Mesenchymal stem cell (in vitro differentiated cells and primary cell): ENCODE measurements at regions not wholly inside any gene's neighbourhood (a gene's known extent, or its start where the extent isn't known, plus 50 kb on each side); places are given as distances from the start of the nearest gene placed in this dataset.
"Not testable (repeated sequence)": the region's sequence is repeated elsewhere in the genome, so short reads cannot be mapped to it uniquely, and the experiment has no call there.

Source experiments
- DNase-seq: peaks from one replicate; pipeline ENCODE4 v3.0.0-alpha.2; 2013
- H2AFZ ChIP-seq: one replicate; pipeline ENCODE4 v1.6.1; 2013; ENCODE audit warnings: low read depth, mild to moderate bottlenecking, control low read depth, inconsistent platforms, low read length, moderate library complexity
- H2AK5ac ChIP-seq: 2 replicates; pipeline ENCODE4 v1.6.1; 2013; ENCODE audit warnings: low read length, moderate library complexity, mild to moderate bottlenecking, inconsistent platforms; ENCODE audit not compliant: severe bottlenecking
- H2BK120ac ChIP-seq: one replicate; pipeline ENCODE4 v1.6.1; 2013; ENCODE audit warnings: low read depth, mild to moderate bottlenecking, inconsistent platforms, low read length, moderate library complexity
- H2BK12ac ChIP-seq, 2 experiments: one replicate each; pipeline ENCODE4 v1.6.1; 2013; ENCODE audit warnings: inconsistent platforms in 2 of 2, low read length in 2 of 2, mild to moderate bottlenecking in 2 of 2, moderate library complexity in 2 of 2, control low read depth in 1 of 2
- H2BK15ac ChIP-seq: one replicate; pipeline ENCODE4 v1.6.1; 2013; ENCODE audit warnings: mild to moderate bottlenecking, low read depth, inconsistent platforms; ENCODE audit not compliant: poor library complexity, severe bottlenecking
- H2BK5ac ChIP-seq: 2 replicates; pipeline ENCODE4 v1.6.1; 2013; ENCODE audit warnings: low read depth, mild to moderate bottlenecking, low read length, control low read depth, inconsistent platforms; ENCODE audit not compliant: poor library complexity, severe bottlenecking
- H3K14ac ChIP-seq, 2 experiments: one replicate each; pipeline ENCODE4 v1.6.1; 2013; ENCODE audit warnings: inconsistent platforms in 2 of 2, low read length in 2 of 2, control low read depth in 1 of 2, mild to moderate bottlenecking in 1 of 2, moderate library complexity in 1 of 2
- H3K18ac ChIP-seq, 2 experiments: one replicate each; pipeline ENCODE4 v1.6.1; 2013; ENCODE audit warnings: inconsistent platforms in 2 of 2, low read length in 2 of 2, control low read depth in 1 of 2, low read depth in 1 of 2, mild to moderate bottlenecking in 1 of 2
- H3K23ac ChIP-seq, 2 experiments: one replicate each; pipeline ENCODE4 v1.6.1; 2013; ENCODE audit warnings: inconsistent platforms in 2 of 2, low read length in 2 of 2, mild to moderate bottlenecking in 2 of 2, moderate library complexity in 2 of 2, control low read depth in 1 of 2
- H3K27ac ChIP-seq: 2 replicates; pipeline ENCODE4 v1.5.1; 2013; ENCODE audit warnings: mild to moderate bottlenecking, moderate library complexity, low read length, control low read depth, inconsistent platforms; ENCODE audit not compliant: poor library complexity, severe bottlenecking
- H3K27me3 ChIP-seq, 2 experiments: 2 replicates each; pipeline versions ENCODE4 v1.6.1 to v1.7.0; 2013; ENCODE audit warnings: low read length in 2 of 2, mild to moderate bottlenecking in 2 of 2, moderate library complexity in 2 of 2, control low read depth in 1 of 2, inconsistent platforms in 1 of 2; ENCODE audit not compliant: control insufficient read depth in 1 of 2, insufficient read depth in 1 of 2
- H3K36me3 ChIP-seq, 2 experiments: 2 replicates each; pipeline versions ENCODE4 v1.6.1 to v1.7.0; 2013; ENCODE audit warnings: low read length in 2 of 2, control low read depth in 1 of 2, inconsistent platforms in 1 of 2, low read depth in 1 of 2, mild to moderate bottlenecking in 1 of 2; ENCODE audit not compliant: insufficient read depth in 2 of 2, control insufficient read depth in 1 of 2
- H3K4ac ChIP-seq, 2 experiments: one replicate each; pipeline ENCODE4 v1.6.1; 2013; ENCODE audit warnings: inconsistent platforms in 2 of 2, low read length in 2 of 2, mild to moderate bottlenecking in 2 of 2, moderate library complexity in 2 of 2, control low read depth in 1 of 2, low read depth in 1 of 2
- H3K4me1 ChIP-seq: 2 replicates; pipeline ENCODE4 v1.6.1; 2013; ENCODE audit warnings: low read depth, low read length, control low read depth; ENCODE audit not compliant: control insufficient read depth, insufficient read depth
- H3K4me2 ChIP-seq: 2 replicates; pipeline ENCODE4 v1.6.1; 2013; ENCODE audit warnings: low read length, mild to moderate bottlenecking, inconsistent platforms; ENCODE audit not compliant: poor library complexity, severe bottlenecking
- H3K4me3 ChIP-seq, 2 experiments: 2 replicates each; pipeline versions ENCODE4 v1.5.1 to v1.7.0; 2013; ENCODE audit warnings: low read length in 2 of 2, mild to moderate bottlenecking in 2 of 2, control low read depth in 1 of 2, low read depth in 1 of 2; ENCODE audit not compliant: insufficient read depth in 1 of 2
- H3K79me1 ChIP-seq: replicated peaks from 2 replicates; pipeline ENCODE4 v1.6.1; 2013; ENCODE audit warnings: mild to moderate bottlenecking, control low read depth, low read length, inconsistent platforms; ENCODE audit not compliant: poor library complexity, severe bottlenecking
- H3K9ac ChIP-seq: 2 replicates; pipeline ENCODE4 v1.7.0; 2013; ENCODE audit warnings: mild to moderate bottlenecking, low read length, moderate library complexity
- H3K9me3 ChIP-seq: 2 replicates; pipeline ENCODE4 v1.7.0; 2013; ENCODE audit warnings: mild to moderate bottlenecking, low read length; ENCODE audit not compliant: control insufficient read depth
- H4K8ac ChIP-seq: one replicate; pipeline ENCODE4 v1.6.1; 2013; ENCODE audit warnings: inconsistent platforms, mild to moderate bottlenecking, low read length, moderate library complexity
- H4K91ac ChIP-seq: one replicate; pipeline ENCODE4 v1.6.1; 2013; ENCODE audit warnings: mild to moderate bottlenecking, low read length, inconsistent platforms
- WGBS: methylation state at CpG from one replicate; pipeline ENCODE4 v1.1.7; 2013; ENCODE audit warnings: mixed read lengths; 5-methylcytosine and 5-hydroxymethylcytosine counted together

DNA sequence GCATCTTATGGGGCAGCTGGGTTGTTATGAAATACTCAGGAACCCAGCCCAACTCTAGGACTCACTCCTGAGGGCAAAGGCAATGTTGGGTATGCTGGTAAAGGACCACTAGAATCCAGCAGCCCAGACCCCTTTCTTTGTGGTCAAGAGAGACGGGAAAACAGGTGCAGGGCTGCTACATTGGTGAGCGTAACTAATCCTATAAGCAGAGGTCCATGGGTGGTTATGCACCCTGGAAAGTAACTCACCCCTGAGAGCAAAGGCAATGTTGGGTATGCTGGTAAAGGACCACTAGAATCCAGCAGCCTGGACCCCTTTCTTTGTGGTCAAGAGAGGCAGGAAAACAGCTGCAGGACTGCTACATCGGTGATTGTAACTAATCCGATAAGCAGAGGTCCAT, 1422.7 kb downstream of the SLITRK1 start:
- H3K4me2 ChIP-seq, H3K27me3 ChIP-seq, H4K8ac ChIP-seq, H3K18ac ChIP-seq, H3K36me3 ChIP-seq, H3K23ac ChIP-seq, H3K9ac ChIP-seq, H2BK12ac ChIP-seq, H3K14ac ChIP-seq, H3K27ac ChIP-seq, H2AK5ac ChIP-seq, H3K4me3 ChIP-seq, H4K91ac ChIP-seq, H3K79me1 ChIP-seq, H3K4me1 ChIP-seq, H3K4ac ChIP-seq, H2AFZ ChIP-seq, H2BK15ac ChIP-seq, H2BK120ac ChIP-seq, DNase-seq, H3K9me3 ChIP-seq, H2BK5ac ChIP-seq: not testable (repeated sequence)
- 80% methylated on average over 4 of the region's 4 CpGs for WGBS

GRCh38 chr13:82458169-82458568, 1424.1 kb downstream of the SLITRK1 start:
- no peak overlapping the region for H3K18ac ChIP-seq
- H2BK120ac ChIP-seq: no peak overlapping the region
- no peak overlapping the region for H2BK15ac ChIP-seq
- no peaks in the 10 kb centered on the region for H3K4me1 ChIP-seq
- H2AK5ac ChIP-seq: no peak overlapping the region
- H4K8ac ChIP-seq: no peak overlapping the region
- H3K23ac ChIP-seq: no peak overlapping the region
- no peak overlapping the region for H3K9ac ChIP-seq
- H3K4me2 ChIP-seq: no peak overlapping the region
- DNase-seq: no peak
- H3K4ac ChIP-seq: no peak overlapping the region
- H3K9me3 ChIP-seq: peaks cover 3% of the 10 kb centered on the region
- no peak overlapping the region for H3K27ac ChIP-seq
- H3K79me1 ChIP-seq: no peaks in the 10 kb centered on the region
- no peak overlapping the region for H3K14ac ChIP-seq
- no peaks in the 10 kb centered on the region for H3K27me3 ChIP-seq
- no peak overlapping the region for H2BK12ac ChIP-seq
- no peaks in the 10 kb centered on the region for H3K36me3 ChIP-seq
- no peak overlapping the region for H2AFZ ChIP-seq
- H2BK5ac ChIP-seq: no peak overlapping the region
- H3K4me3 ChIP-seq: no peak overlapping the region
- no peak overlapping the region for H4K91ac ChIP-seq
- WGBS: 92% methylated on average over 13 of the region's 13 CpGs

- not testable (repeated sequence) for H3K14ac ChIP-seq, H4K91ac ChIP-seq, H2AFZ ChIP-seq
Measured at GRCh38 chr13:82457548-82457947, 1424.7 kb downstream of the SLITRK1 start.

GRCh38 chr13:82447416-82448077, 1434.7 kb downstream of the SLITRK1 start:
- Histone ChIP-seq H4K91ac (no peak overlapping the region), H2BK5ac (no peak overlapping the region), H3K4me3 (no peak overlapping the region), H3K9me3 (peaks cover 8% of the 10 kb centered on the region), H3K27me3 (no peaks in the 10 kb centered on the region), H2AFZ (no peak overlapping the region), H3K23ac (no peak overlapping the region), H2BK12ac (no peak overlapping the region), H3K4ac (no peak overlapping the region), H3K27ac (no peak overlapping the region), H2BK120ac (no peak overlapping the region), H2AK5ac (no peak overlapping the region), H3K4me2 (no peak overlapping the region), H3K18ac (no peak overlapping the region), H3K9ac (no peak overlapping the region), H2BK15ac (no peak overlapping the region), H3K14ac (no peak overlapping the region), H4K8ac (no peak overlapping the region), H3K4me1 (no peaks in the 10 kb centered on the region), H3K36me3 (no peaks in the 10 kb centered on the region), H3K79me1 (no peaks in the 10 kb centered on the region)
- no peak for DNase-seq
- WGBS: no CpG with 5 or more reads among the region's 1 CpG

More at GRCh38 chr13:82457548-82457947, 1424.7 kb downstream of the SLITRK1 start:
- H3K23ac ChIP-seq, DNase-seq, H3K9me3 ChIP-seq, H3K4me2 ChIP-seq, H4K8ac ChIP-seq, H3K4me3 ChIP-seq, H3K4ac ChIP-seq, H3K9ac ChIP-seq, H3K36me3 ChIP-seq, H2BK120ac ChIP-seq, H3K27ac ChIP-seq, H3K18ac ChIP-seq, H2AK5ac ChIP-seq, H2BK12ac ChIP-seq, H2BK5ac ChIP-seq, H3K79me1 ChIP-seq, H2BK15ac ChIP-seq, H3K27me3 ChIP-seq, H3K4me1 ChIP-seq: not testable (repeated sequence)
- 88% methylated on average over 13 of the region's 13 CpGs for WGBS
